Activated CD4-positive, alpha-beta T cell treated with anti-CD3 and anti-CD28 coated beads, Interleukin-2, amount 50 U/mL, for 24 hours (primary cell): ENCODE measurements at regions not wholly inside any gene's neighbourhood (a gene's known extent, or its start where the extent isn't known, plus 50 kb on each side); places are given as distances from the start of the nearest gene placed in this dataset.

Source experiments
- DNase-seq, 2 donors: peaks; one replicate each; pipeline ENCODE4 v3.0.0-alpha.2; 2020; ENCODE audit warnings: low read depth in 1 of 2, low spot score in 1 of 2

- no peak for DNase-seq
These were observed 214.9 kb downstream of the BARHL2 start for GRCh38 chr1:90502194-90502593.

GRCh38 chr1:90501281-90501680 lies 215.8 kb downstream of the BARHL2 start:
- no peak for DNase-seq

- no peak for DNase-seq
These were observed 222.3 kb downstream of the BARHL2 start for GRCh38 chr1:90494748-90495282.

DNA sequence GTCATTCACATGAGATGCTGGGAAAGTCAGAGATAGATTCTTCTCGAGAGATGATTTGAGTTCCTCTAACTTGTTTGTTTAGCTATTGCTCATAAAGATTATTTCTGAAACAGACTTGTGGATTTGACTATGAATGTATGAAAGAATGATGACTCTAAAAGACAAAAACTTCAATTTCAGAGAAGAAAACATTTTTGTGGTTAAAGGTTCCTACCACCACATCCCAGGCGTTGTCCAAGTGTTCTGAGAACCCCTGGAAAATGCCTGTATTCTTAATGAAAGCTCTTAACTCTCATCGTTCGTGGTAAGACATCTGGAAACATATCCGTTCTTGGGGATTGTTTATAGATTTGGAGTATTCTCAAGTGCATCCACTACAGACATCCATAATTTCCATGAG lies 228.7 kb downstream of the BARHL2 start:
- no peak for DNase-seq

- DNase-seq, result no peak
These were observed 230.1 kb downstream of the BARHL2 start for GRCh38 chr1:90486996-90487395.

DNA sequence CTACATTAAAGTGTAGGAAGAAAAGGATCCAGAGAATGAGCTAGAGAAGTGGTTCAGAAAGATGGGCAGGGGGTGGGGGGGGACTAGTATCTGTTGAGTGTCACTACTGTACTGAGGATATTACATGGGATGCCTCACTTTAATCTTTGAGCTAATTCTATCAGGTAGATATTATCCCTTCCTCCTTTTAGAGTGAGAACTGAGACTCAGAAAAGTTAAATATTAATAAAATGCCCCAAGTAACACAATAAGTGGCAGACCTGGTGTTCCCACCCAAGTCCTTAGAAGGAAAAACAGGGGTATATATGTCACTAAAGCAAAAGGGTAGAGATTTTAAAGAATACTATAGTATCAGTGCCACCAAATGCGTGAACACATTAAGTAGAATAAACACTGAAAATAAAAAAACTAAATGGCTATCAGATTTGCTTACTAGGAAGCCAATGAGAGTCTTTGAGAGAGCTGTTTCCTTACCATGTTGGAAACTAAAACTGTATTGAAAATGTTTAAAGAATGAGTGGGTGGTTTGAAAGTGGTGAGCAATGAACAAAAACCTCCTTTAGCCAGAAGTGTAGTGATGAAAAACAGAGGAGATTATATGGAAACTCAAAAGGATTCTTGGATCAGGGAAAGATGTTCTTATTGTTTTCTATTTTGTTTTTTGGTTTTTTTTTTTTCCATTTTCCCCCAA lies 230.8 kb downstream of the BARHL2 start:
- DNase-seq, result no peak

GRCh38 chr1:90480271-90480835 lies 236.7 kb downstream of the BARHL2 start:
- no peak for DNase-seq

- no peak for DNase-seq
These were observed 240.1 kb downstream of the BARHL2 start for GRCh38 chr1:90476994-90477393.

GRCh38 chr1:90476411-90476810 lies 240.7 kb downstream of the BARHL2 start:
- DNase-seq, result no peak

GRCh38 chr1:90475631-90476030 lies 241.5 kb downstream of the BARHL2 start:
- DNase-seq, result no peak

DNA sequence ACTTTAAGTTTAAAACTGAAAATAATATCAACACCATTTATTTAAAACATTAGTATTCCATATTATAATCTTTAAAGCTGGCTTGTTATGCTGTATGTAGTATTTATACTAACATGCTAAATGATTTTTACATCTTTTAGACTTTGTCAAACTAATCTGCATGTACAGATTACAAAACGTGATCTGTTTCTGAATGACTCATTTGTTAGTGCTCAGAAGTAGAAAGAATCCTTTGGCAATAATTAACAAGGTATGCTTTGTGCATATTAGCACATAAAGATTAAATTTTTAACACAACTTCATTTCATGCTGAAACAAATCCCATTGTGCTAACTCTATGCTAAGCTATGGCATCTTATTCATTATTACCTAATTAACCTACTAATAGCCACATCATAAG lies 242.4 kb downstream of the BARHL2 start:
- no peak for DNase-seq

GRCh38 chr1:90474158-90474557 lies 242.9 kb downstream of the BARHL2 start:
- no peak for DNase-seq

DNA sequence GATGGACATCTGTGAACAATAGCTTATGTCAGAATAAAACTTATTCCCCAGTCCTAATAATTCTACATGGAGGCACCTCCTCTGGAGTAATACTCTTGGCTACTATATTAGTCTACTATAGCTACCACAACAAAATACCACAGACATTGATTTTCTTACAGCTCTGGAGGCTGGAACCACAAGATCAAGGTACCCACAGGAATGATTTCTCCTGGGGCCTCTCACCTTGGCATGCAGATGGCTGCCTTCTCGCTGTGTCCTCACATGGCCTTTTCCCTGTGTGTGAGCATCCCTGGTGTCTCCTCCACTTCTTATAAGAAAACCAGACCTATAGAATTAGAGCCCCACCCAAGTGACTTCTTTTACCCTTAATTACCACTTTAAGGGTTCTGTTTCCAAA lies 244.3 kb downstream of the BARHL2 start:
- DNase-seq, result no peak

- DNase-seq, result no peak
These were observed 257.5 kb downstream of the BARHL2 start for GRCh38 chr1:90459570-90459969.

GRCh38 chr1:90457985-90458384 lies 259.1 kb downstream of the BARHL2 start:
- DNase-seq, result no peak

GRCh38 chr1:90452491-90452890 lies 264.6 kb downstream of the BARHL2 start:
- DNase-seq, result no peak

DNA sequence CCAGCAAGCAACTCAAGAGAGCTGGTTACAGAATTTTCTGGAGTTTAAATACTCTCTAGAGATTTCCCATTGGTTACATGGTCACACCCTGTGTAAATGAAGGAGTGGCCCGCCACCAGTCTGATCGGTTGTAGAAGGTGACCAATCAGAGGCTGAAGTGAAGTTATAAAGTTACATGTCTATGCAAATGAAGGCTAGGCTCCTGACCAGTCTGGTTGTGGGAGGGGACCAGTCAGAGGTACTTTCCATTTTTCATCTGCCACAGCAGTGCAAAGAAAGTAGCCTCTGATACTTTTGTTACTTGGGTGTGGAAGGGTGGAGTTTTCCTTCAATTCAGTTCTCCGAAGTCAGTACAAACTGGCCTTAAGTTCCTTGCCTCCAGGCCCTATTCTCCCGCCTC lies 273.7 kb downstream of the BARHL2 start:
- no peak for DNase-seq

DNA sequence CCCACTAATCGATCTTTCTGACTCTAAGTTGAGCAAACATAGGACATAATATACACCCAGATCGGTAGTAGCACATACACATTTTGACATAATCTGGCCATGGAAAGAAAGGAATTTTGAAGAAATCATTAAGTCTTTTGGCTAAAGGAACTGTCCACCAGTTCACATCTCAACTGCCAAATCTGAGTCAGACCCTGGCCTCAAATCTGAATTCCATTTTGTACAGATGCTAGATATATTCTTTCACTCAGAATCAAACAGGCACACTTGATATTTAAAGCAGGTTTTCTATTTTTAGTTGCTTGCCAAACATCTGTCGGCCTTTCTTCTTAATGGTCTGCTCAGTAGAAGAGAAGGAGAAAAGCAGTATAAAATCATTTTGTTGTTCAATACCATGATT lies 281.8 kb downstream of the BARHL2 start:
- no peak for DNase-seq

GRCh38 chr1:90434460-90434859 lies 282.6 kb downstream of the BARHL2 start:
- DNase-seq, result no peak

- no peak for DNase-seq
These were observed 300.0 kb downstream of the BARHL2 start for GRCh38 chr1:90417126-90417525.

DNA sequence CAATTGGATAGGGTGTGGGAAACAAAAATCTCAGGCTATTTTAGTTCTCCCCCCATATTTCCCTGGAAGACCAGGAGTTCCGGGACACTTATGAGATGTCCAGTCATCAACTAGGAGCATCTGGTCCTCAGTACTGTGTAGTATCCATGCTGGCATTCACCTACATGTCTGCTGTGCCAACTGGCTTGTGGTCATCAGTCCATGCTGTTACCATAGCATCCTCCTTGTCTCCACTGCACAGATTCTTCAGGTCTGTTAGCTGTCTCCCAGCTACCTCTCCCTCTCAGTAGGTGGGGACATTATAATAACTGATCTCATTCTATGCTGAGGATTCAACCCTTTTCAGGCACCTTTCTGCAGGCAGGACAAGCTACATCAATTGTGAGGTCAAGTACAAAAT lies 302.9 kb downstream of the BARHL2 start:
- DNase-seq, result no peak

DNA sequence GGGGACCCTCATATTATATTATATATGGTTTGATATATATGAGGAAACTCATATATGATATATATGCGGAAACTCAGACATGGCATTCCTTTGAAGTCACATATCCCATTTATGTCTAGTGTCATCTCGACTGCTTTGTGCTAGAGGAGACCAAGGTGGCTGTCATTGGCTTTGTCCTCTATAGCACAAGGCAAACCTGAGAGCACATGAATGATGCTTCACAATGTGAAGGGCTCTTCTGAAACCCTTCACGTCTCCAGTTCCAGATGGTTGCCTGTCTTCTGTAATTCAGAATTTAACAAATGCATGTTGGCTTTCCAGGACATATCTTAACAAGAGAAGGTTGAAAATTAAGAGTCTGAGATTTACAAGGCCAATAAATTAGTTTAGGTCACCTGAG lies 303.6 kb downstream of the BARHL2 start:
- no peak for DNase-seq

- DNase-seq, result no peak
These were observed 304.5 kb downstream of the BARHL2 start for GRCh38 chr1:90412563-90412962.
